ENCODE measurements at regions not wholly inside any gene's neighbourhood (a gene's known extent, or its start where the extent isn't known, plus 50 kb on each side); places are given as distances from the start of the nearest gene placed in this dataset.

- Histone ChIP-seq H4K20me1 (replicated peaks; ENCODE audit: control insufficient read depth, insufficient read depth, low read length) (no peaks in the 10 kb centered on the region), H3K27me3 (ENCODE audit: control insufficient read depth in 2 of 2, insufficient read depth in 2 of 2, low read length in 2 of 2) (no peaks in the 10 kb centered on the region), H3K9me1 (ENCODE audit: control insufficient read depth, insufficient read depth, low read length) (no peaks in the 10 kb centered on the region), H3K4me3 (no peak overlapping the region), H3K9me3 (replicated peaks; ENCODE audit: control insufficient read depth, insufficient read depth, low read depth, low read length) (no peaks in the 10 kb centered on the region), H3K79me2 (ENCODE audit: control insufficient read depth, insufficient read depth, low read length) (no peaks in the 10 kb centered on the region), H3K9ac (ENCODE audit: insufficient read depth in 1 of 2, low read depth in 2 of 2, low read length in 2 of 2) (no peak overlapping the region), H3K4me2 (ENCODE audit: insufficient read depth, low read length) (no peak overlapping the region), H3K27ac (ENCODE audit: extremely low read depth, low read depth, low read length) (no peak overlapping the region), H2AFZ (ENCODE audit: low read depth, low read length) (no peak overlapping the region), H3K4me1 (replicated peaks in 1 of 2; ENCODE audit: control insufficient read depth in 2 of 2, insufficient read depth in 2 of 2, low read length in 2 of 2) (peaks cover 0 to 4% of the 10 kb centered on the region in 2 experiments; a peak in 2 of 5 replicates), H3K36me3 (ENCODE audit: control insufficient read depth, insufficient read depth, low read length) (no peaks in the 10 kb centered on the region)
- no peak for TF ChIP-seq KLF16 (IDR thresholded peaks at IDR 0.05)
- TF ChIP-seq ZNF551 (CRISPR knock-in tag; IDR thresholded peaks at IDR 0.05): no peak
- TF ChIP-seq KLF1 (tag; IDR thresholded peaks at IDR 0.05): no peak
- TF ChIP-seq FOXP4 (CRISPR knock-in tag; IDR thresholded peaks at IDR 0.05; ENCODE audit: borderline replicate concordance): no peak
- no peak for TF ChIP-seq PCBP2 (IDR thresholded peaks at IDR 0.05; ENCODE audit: low read depth, low read length, poor library complexity, severe bottlenecking)
- no peak for TF ChIP-seq HNRNPH1 (optimal IDR thresholded peaks at IDR 0.05; ENCODE audit: low read depth, low read length)
- no peak for TF ChIP-seq YBX1 (IDR thresholded peaks at IDR 0.05)
- TF ChIP-seq ETV6 (IDR thresholded peaks at IDR 0.05; ENCODE audit: borderline replicate concordance in 1 of 2, low read depth in 2 of 2, low read length in 1 of 2): no peak
- no peak for TF ChIP-seq ETV6 (CRISPR knock-in tag; IDR thresholded peaks at IDR 0.05; ENCODE audit: borderline replicate concordance)
- no peak for TF ChIP-seq MYNN (IDR thresholded peaks at IDR 0.05)
- TF ChIP-seq MYNN (CRISPR knock-in tag; IDR thresholded peaks at IDR 0.05): no peak
- POLR2A ChIA-PET: interaction anchor here (1.3 kb wide), 1 partner anchor 12 kb away, joined by 3 read pairs; no protein-coding TSS in a partner anchor
- ATAC-seq (no peak), DNase-seq (ENCODE audit: extremely low read depth in 1 of 4, low spot score in 3 of 4) (no peak), FAIRE-seq (no peak)
- CTCF ChIA-PET (ENCODE audit: low intra/inter-chr PET ratio): no interaction called here
- BruUV-seq (replicated peaks): no TSS peak
- WGBS (ENCODE audit: insufficient coverage, low coverage, missing lambda C conversion rate): 14% methylated on average over 2 of the region's 2 CpGs
- in situ Hi-C loops (cut with MboI): no loop called here
- intact Hi-C loops (cut with micrococcal nuclease): no loop called here
These were observed 425.6 kb downstream of the SUCLG1 start for GRCh38 chr2:84033347-84033974.
